ENCODE measurements at regions not wholly inside any gene's neighbourhood (a gene's known extent, or its start where the extent isn't known, plus 50 kb on each side); places are given as distances from the start of the nearest gene placed in this dataset.

GRCh38 chr5:124480022-124480421 is 266.4 kb downstream of the ZNF608 start:
- TF ChIP-seq CTCF (conservative IDR thresholded peaks at IDR 0.05; ENCODE audit: low read length) (no peak), EZH2phosphoT487 (IDR thresholded peaks at IDR 0.05; ENCODE audit: borderline replicate concordance, low read depth, low read length) (no peak)
